Esophagus muscularis mucosa (tissue), 4 donors: ENCODE measurements at regions not wholly inside any gene's neighbourhood (a gene's known extent, or its start where the extent isn't known, plus 50 kb on each side); places are given as distances from the start of the nearest gene placed in this dataset.

Source experiments
- EP300 ChIP-seq: sonication (generic); formaldehyde crosslinking; IDR thresholded peaks from one replicate; pipeline ENCODE4 v1.6.1; 2017; ENCODE audit warnings: antibody characterized with exemption
- POLR2A ChIP-seq: fragments of 450-650 bp; IDR thresholded peaks from one replicate; pipeline ENCODE4 v1.6.1; 2017; ENCODE audit warnings: antibody characterized with exemption, moderate library complexity, mild to moderate bottlenecking, low read depth
- POLR2AphosphoS5 ChIP-seq, 2 donors: sonication (generic); formaldehyde crosslinking; IDR thresholded peaks; one replicate each; pipeline ENCODE4 v1.6.1; 2017; ENCODE audit warnings: antibody characterized with exemption in 2 of 2
- TF ChIP-seq, protein P1 (sequence below), 3 experiments: fragments of 200-600 bp in 2 of 3; fragments of 450-650 bp in 1 of 3; sonication (generic) in 2 of 3; IDR thresholded peaks; one replicate each; pipeline ENCODE4 v1.5.1; 2017 to 2019; ENCODE audit warnings: antibody characterized with exemption in 3 of 3, mild to moderate bottlenecking in 2 of 3, moderate library complexity in 1 of 3

DNA sequence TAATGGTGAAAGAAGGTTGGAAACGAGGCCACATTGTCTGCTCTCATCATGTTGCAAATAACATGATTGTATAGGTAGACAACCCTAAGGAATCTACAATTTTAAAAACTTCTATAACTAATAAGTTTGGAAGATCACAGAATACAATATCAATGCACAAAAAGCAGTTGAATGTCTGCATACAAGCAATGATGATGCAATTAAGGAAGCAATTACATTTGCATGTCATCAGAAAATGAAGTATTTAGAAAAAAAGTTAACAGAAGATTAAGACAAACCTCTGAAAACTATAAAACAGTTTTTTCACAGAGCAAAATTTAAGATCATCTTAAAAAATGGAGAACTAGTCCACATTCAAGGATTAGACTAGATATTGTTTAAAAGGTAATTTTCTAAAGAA is 181.1 kb downstream of the METTL4 start:
- TF ChIP-seq EP300 (no peak), POLR2A (no peak), POLR2AphosphoS5 (IDR thresholded peaks at IDR 0.05) (no peak)
- TF ChIP-seq, protein P1, sequence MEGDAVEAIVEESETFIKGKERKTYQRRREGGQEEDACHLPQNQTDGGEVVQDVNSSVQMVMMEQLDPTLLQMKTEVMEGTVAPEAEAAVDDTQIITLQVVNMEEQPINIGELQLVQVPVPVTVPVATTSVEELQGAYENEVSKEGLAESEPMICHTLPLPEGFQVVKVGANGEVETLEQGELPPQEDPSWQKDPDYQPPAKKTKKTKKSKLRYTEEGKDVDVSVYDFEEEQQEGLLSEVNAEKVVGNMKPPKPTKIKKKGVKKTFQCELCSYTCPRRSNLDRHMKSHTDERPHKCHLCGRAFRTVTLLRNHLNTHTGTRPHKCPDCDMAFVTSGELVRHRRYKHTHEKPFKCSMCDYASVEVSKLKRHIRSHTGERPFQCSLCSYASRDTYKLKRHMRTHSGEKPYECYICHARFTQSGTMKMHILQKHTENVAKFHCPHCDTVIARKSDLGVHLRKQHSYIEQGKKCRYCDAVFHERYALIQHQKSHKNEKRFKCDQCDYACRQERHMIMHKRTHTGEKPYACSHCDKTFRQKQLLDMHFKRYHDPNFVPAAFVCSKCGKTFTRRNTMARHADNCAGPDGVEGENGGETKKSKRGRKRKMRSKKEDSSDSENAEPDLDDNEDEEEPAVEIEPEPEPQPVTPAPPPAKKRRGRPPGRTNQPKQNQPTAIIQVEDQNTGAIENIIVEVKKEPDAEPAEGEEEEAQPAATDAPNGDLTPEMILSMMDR (IDR thresholded peaks at IDR 0.05): no peak
